Gastrocnemius medialis (tissue), 4 donors: ENCODE measurements at regions not wholly inside any gene's neighbourhood (a gene's known extent, or its start where the extent isn't known, plus 50 kb on each side); places are given as distances from the start of the nearest gene placed in this dataset.

Experiments used
- CTCF ChIP-seq, 5 experiments: fragments of 450-650 bp in 3 of 5; fragments of 200-600 bp in 2 of 5; sonication (generic) in 2 of 5; IDR thresholded peaks in 4 of 5; conservative IDR thresholded peaks in 1 of 5; 1 replicate in 4 of 5; 2 replicates in 1 of 5; pipeline ENCODE4 v1.5.1; 2016 to 2019; ENCODE audit warnings: antibody characterized with exemption in 5 of 5, mild to moderate bottlenecking in 3 of 5, moderate library complexity in 3 of 5
- POLR2A ChIP-seq, 2 donors: fragments of 450-650 bp; IDR thresholded peaks; one replicate each; pipeline ENCODE4 v1.6.1; 2017; ENCODE audit warnings: antibody characterized with exemption in 2 of 2, mild to moderate bottlenecking in 2 of 2, moderate library complexity in 2 of 2

- TF ChIP-seq POLR2A (IDR thresholded peaks at IDR 0.05) (no peak), CTCF (IDR thresholded peaks at IDR 0.05 in 4 of 5, conservative IDR thresholded peaks at IDR 0.05 in 1 of 5) (no peak)
Observed at GRCh38 chr15:55056500-55056899, 140.2 kb downstream of the RSL24D1 start.
